Suprapubic skin (tissue), 4 donors: ENCODE measurements at regions not wholly inside any gene's neighbourhood (a gene's known extent, or its start where the extent isn't known, plus 50 kb on each side); places are given as distances from the start of the nearest gene placed in this dataset.

Experiments
- CTCF ChIP-seq, 2 donors: fragments of 200-600 bp in 1 of 2; fragments of 450-650 bp in 1 of 2; sonication (generic) in 1 of 2; IDR thresholded peaks; one replicate each; pipeline ENCODE4 v1.5.1; 2016 to 2019; ENCODE audit warnings: antibody characterized with exemption in 2 of 2, mild to moderate bottlenecking in 1 of 2, moderate library complexity in 1 of 2
- EP300 ChIP-seq: sonication (generic); formaldehyde crosslinking; IDR thresholded peaks from one replicate; pipeline ENCODE4 v1.6.1; 2017; ENCODE audit warnings: antibody characterized with exemption
- POLR2A ChIP-seq, 2 donors: fragments of 450-650 bp; IDR thresholded peaks; one replicate each; pipeline ENCODE4 v1.6.1; 2017; ENCODE audit warnings: antibody characterized with exemption in 2 of 2, mild to moderate bottlenecking in 2 of 2, moderate library complexity in 2 of 2
- POLR2AphosphoS5 ChIP-seq, 3 donors: sonication (generic); formaldehyde crosslinking; IDR thresholded peaks; one replicate each; pipeline ENCODE4 v1.6.1; 2017; ENCODE audit warnings: antibody characterized with exemption in 3 of 3

GRCh38 chr7:88694207-88694606 is 65.3 kb upstream of the ZNF804B start:
- TF ChIP-seq CTCF (IDR thresholded peaks at IDR 0.05) = no peak
- no peak for TF ChIP-seq POLR2A (IDR thresholded peaks at IDR 0.05)
- no peak for TF ChIP-seq EP300
- no peak for TF ChIP-seq POLR2AphosphoS5 (IDR thresholded peaks at IDR 0.05)
